ENCODE measurements at regions not wholly inside any gene's neighbourhood (a gene's known extent, or its start where the extent isn't known, plus 50 kb on each side); places are given as distances from the start of the nearest gene placed in this dataset.

DNA sequence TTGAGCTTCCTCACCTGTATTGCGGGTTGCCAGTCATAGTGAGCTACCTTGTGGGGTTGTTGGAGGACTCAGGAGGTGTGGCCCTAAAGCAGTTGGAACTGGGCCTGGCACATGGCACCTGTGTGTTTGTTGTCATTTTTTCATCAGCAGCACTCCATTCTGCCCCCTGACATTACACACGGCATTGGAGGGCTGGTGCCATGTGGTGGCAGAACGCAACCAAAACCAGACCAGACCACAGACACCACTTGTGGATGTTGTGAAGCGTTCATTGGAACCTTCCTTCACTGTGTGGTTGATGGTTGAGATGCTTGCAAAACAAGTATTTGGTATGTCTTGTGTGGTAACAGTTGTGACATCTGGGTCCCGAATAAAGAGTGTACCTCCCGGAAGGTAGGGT lies 113.2 kb upstream of the ERCC6L2 start:
- peaks cover 5% of the 10 kb centered on the region for H3K27me3 Mint-ChIP-seq (ENCODE audit: low read depth)
- H3T11ph ChIP-seq (ENCODE audit: low read length) = no peak overlapping the region
- no peak overlapping the region for H3K9ac ChIP-seq (ENCODE audit: extremely low read depth, insufficient read length, low read length)
- no peaks in the 10 kb centered on the region for H4K20me1 ChIP-seq (ENCODE audit: control insufficient read depth, insufficient read depth, insufficient read length)
- no peak overlapping the region for H3K14ac ChIP-seq (ENCODE audit: insufficient read depth, low read length)
- no peak overlapping the region for H4K8ac ChIP-seq (replicated peaks; ENCODE audit: insufficient read length, low read depth, low read length)
- no peak overlapping the region for H2AFZ ChIP-seq (ENCODE audit: low read length)
- no peak overlapping the region for H2BK15ac ChIP-seq (ENCODE audit: low read depth, low read length)
- H3K9me3 ChIP-seq (ENCODE audit: control insufficient read depth, low read depth, low read length) = no peaks in the 10 kb centered on the region
- H3K4me3 Mint-ChIP-seq = no peak overlapping the region
- no peak overlapping the region; a peak in 1 of 7 replicates for H3K27ac Mint-ChIP-seq
- H3K4me1 ChIP-seq (ENCODE audit: insufficient read depth, low read length) = peaks cover 11% of the 10 kb centered on the region; the same call in 1 of the 2 replicates
- DNase-seq = no peak
- no peaks in the 10 kb centered on the region for H3K23me2 ChIP-seq (ENCODE audit: insufficient read length, low read depth, low read length, poor library complexity, severe bottlenecking)
- H3K9me3 Mint-ChIP-seq = no peaks in the 10 kb centered on the region
- H3K27me3 ChIP-seq (ENCODE audit: insufficient read depth, low read length) = no peaks in the 10 kb centered on the region
- H3K79me1 ChIP-seq (ENCODE audit: insufficient read depth, low read depth, low read length, poor library complexity, severe bottlenecking) = no peaks in the 10 kb centered on the region
- no CpG with 5 or more reads among the region's 6 CpGs for WGBS (ENCODE audit: extremely low coverage, insufficient read length, low lambda C conversion rate)
- no peak overlapping the region for H3K4me2 ChIP-seq (ENCODE audit: insufficient read depth, insufficient read length, low read length)
- H3K4me1 Mint-ChIP-seq = peaks cover 37 to 41% of the 10 kb centered on the region in 2 experiments
- H2BK12ac ChIP-seq (ENCODE audit: insufficient read length, low read depth, low read length) = no peak overlapping the region
- H3K18ac ChIP-seq (ENCODE audit: insufficient read length, low read depth, low read length) = no peak overlapping the region
- no peak overlapping the region for H4K91ac ChIP-seq (ENCODE audit: insufficient read length, low read depth, low read length)
- H2BK5ac ChIP-seq (ENCODE audit: insufficient read length, low read length) = no peak overlapping the region
- no peak overlapping the region for H4K5ac ChIP-seq (ENCODE audit: insufficient read length, low read depth, low read length)
- no peaks in the 10 kb centered on the region for H3K79me2 ChIP-seq (ENCODE audit: insufficient read depth, low read length)
- H3K56ac ChIP-seq (ENCODE audit: insufficient read length, low read depth, low read length) = no peak overlapping the region
- H3K23ac ChIP-seq (ENCODE audit: insufficient read length, low read depth, low read length) = no peak overlapping the region
- TF ChIP-seq, protein P1, sequence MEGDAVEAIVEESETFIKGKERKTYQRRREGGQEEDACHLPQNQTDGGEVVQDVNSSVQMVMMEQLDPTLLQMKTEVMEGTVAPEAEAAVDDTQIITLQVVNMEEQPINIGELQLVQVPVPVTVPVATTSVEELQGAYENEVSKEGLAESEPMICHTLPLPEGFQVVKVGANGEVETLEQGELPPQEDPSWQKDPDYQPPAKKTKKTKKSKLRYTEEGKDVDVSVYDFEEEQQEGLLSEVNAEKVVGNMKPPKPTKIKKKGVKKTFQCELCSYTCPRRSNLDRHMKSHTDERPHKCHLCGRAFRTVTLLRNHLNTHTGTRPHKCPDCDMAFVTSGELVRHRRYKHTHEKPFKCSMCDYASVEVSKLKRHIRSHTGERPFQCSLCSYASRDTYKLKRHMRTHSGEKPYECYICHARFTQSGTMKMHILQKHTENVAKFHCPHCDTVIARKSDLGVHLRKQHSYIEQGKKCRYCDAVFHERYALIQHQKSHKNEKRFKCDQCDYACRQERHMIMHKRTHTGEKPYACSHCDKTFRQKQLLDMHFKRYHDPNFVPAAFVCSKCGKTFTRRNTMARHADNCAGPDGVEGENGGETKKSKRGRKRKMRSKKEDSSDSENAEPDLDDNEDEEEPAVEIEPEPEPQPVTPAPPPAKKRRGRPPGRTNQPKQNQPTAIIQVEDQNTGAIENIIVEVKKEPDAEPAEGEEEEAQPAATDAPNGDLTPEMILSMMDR (conservative IDR thresholded peaks at IDR 0.05) = no peak
- no peak overlapping the region for H3K4ac ChIP-seq (ENCODE audit: low read depth, low read length)
- H2BK120ac ChIP-seq (ENCODE audit: low read depth, low read length, poor library complexity, severe bottlenecking) = no peak overlapping the region
- no peak overlapping the region for H3K27ac ChIP-seq (ENCODE audit: insufficient read length, low read depth, low read length)
- no peak overlapping the region for H2BK20ac ChIP-seq (ENCODE audit: low read depth, low read length, poor library complexity, severe bottlenecking)
- no peaks in the 10 kb centered on the region; a peak in 1 of 7 replicates for H3K36me3 Mint-ChIP-seq (ENCODE audit: insufficient read depth in 1 of 3, low read depth in 3 of 3)
- no peak overlapping the region for H2AK5ac ChIP-seq (ENCODE audit: insufficient read length, low read length)

All from H9 (cell line).